ENCODE measurements at regions not wholly inside any gene's neighbourhood (a gene's known extent, or its start where the extent isn't known, plus 50 kb on each side); places are given as distances from the start of the nearest gene placed in this dataset.

GRCh38 chr1:4306559-4307467, 347.6 kb upstream of the AJAP1 start:
- H3K79me2 ChIP-seq, result no peaks in the 10 kb centered on the region
- H3K9ac ChIP-seq, result no peak overlapping the region
- H3K4me3 ChIP-seq (ENCODE audit: low read depth, low read length), result no peak overlapping the region
- no peaks in the 10 kb centered on the region for H3K9me3 ChIP-seq (ENCODE audit: control insufficient read depth, low read length)
- H2AFZ ChIP-seq, result no peak overlapping the region
- H3K4me2 ChIP-seq (ENCODE audit: low read length), result no peak overlapping the region
- TF ChIP-seq CTCF (IDR thresholded peaks at IDR 0.05), result no peak
- H3K36me3 ChIP-seq (ENCODE audit: control insufficient read depth, insufficient read depth, low read length), result no peaks in the 10 kb centered on the region
- no peaks in the 10 kb centered on the region for H3K27me3 ChIP-seq (ENCODE audit: control insufficient read depth, insufficient read depth, low read length)
- no peaks in the 10 kb centered on the region for H3K4me1 ChIP-seq
- no peak overlapping the region for H3K27ac ChIP-seq

GRCh38 chr1:4307468-4307845, 347.0 kb upstream of the AJAP1 start:
- H3K9me3 ChIP-seq (ENCODE audit: control insufficient read depth, low read length), result no peaks in the 10 kb centered on the region
- H2AFZ ChIP-seq, result no peak overlapping the region
- no peaks in the 10 kb centered on the region for H3K79me2 ChIP-seq
- H3K9ac ChIP-seq, result no peak overlapping the region
- no peak overlapping the region for H3K27ac ChIP-seq
- no peak overlapping the region for H3K4me2 ChIP-seq (ENCODE audit: low read length)
- no peaks in the 10 kb centered on the region for H3K36me3 ChIP-seq (ENCODE audit: control insufficient read depth, insufficient read depth, low read length)
- no peak overlapping the region for H3K4me3 ChIP-seq (ENCODE audit: low read depth, low read length)
- H3K4me1 ChIP-seq, result no peaks in the 10 kb centered on the region
- no peaks in the 10 kb centered on the region for H3K27me3 ChIP-seq (ENCODE audit: control insufficient read depth, insufficient read depth, low read length)
- TF ChIP-seq CTCF (IDR thresholded peaks at IDR 0.05), result no peak

- TF ChIP-seq CTCF (IDR thresholded peaks at IDR 0.05), result no peak
- Histone ChIP-seq H3K9me3 (ENCODE audit: control insufficient read depth, low read length) (no peaks in the 10 kb centered on the region), H3K36me3 (ENCODE audit: control insufficient read depth, insufficient read depth, low read length) (no peaks in the 10 kb centered on the region), H2AFZ (no peak overlapping the region), H3K4me2 (ENCODE audit: low read length) (no peak overlapping the region), H3K27ac (no peak overlapping the region), H3K4me3 (ENCODE audit: low read depth, low read length) (no peak overlapping the region), H3K27me3 (ENCODE audit: control insufficient read depth, insufficient read depth, low read length) (no peaks in the 10 kb centered on the region), H3K4me1 (no peaks in the 10 kb centered on the region), H3K9ac (no peak overlapping the region), H3K79me2 (no peaks in the 10 kb centered on the region)
Observed at GRCh38 chr1:4307911-4308545, 346.4 kb upstream of the AJAP1 start.

GRCh38 chr1:4308806-4309205, 345.6 kb upstream of the AJAP1 start:
- Histone ChIP-seq H3K27me3 (ENCODE audit: control insufficient read depth, insufficient read depth, low read length) (no peaks in the 10 kb centered on the region), H3K4me1 (no peaks in the 10 kb centered on the region), H3K79me2 (no peaks in the 10 kb centered on the region), H3K9ac (no peak overlapping the region), H3K9me3 (ENCODE audit: control insufficient read depth, low read length) (no peaks in the 10 kb centered on the region), H3K36me3 (ENCODE audit: control insufficient read depth, insufficient read depth, low read length) (no peaks in the 10 kb centered on the region), H3K4me3 (ENCODE audit: low read depth, low read length) (no peak overlapping the region), H3K4me2 (ENCODE audit: low read length) (no peak overlapping the region), H2AFZ (no peak overlapping the region), H3K27ac (no peak overlapping the region)
- TF ChIP-seq CTCF (IDR thresholded peaks at IDR 0.05), result no peak

Measured in parathyroid adenoma (tissue), 2 donors.